HG03135 (cell line): ENCODE measurements at regions not wholly inside any gene's neighbourhood (a gene's known extent, or its start where the extent isn't known, plus 50 kb on each side); places are given as distances from the start of the nearest gene placed in this dataset.

Experiments used
- ATAC-seq: cut with Tn5 transposase; IDR thresholded peaks from one replicate; pipeline ENCODE4 v1.9.1; 2021; ENCODE audit warnings: mild to moderate bottlenecking, moderate library complexity; ENCODE audit not compliant: unreplicated experiment

- ATAC-seq: no peak
Observed at GRCh38 chr13:21956666-21957065, 285.8 kb downstream of the FGF9 start.

GRCh38 chr13:21957833-21958232 lies 287.0 kb downstream of the FGF9 start:
- ATAC-seq: no peak

- no peak for ATAC-seq
Observed at GRCh38 chr13:21960108-21960507, 289.2 kb downstream of the FGF9 start.

GRCh38 chr13:21964686-21965085 lies 293.8 kb downstream of the FGF9 start:
- no peak for ATAC-seq

GRCh38 chr13:21965095-21965494 lies 294.2 kb downstream of the FGF9 start:
- ATAC-seq: no peak

GRCh38 chr13:21966014-21966413 lies 295.1 kb downstream of the FGF9 start:
- no peak for ATAC-seq

- ATAC-seq: no peak
Observed at GRCh38 chr13:21967871-21968270, 297.0 kb downstream of the FGF9 start.

- no peak for ATAC-seq
Observed at GRCh38 chr13:21970172-21970571, 299.3 kb downstream of the FGF9 start.

- no peak for ATAC-seq
Observed at GRCh38 chr13:21970918-21971317, 300.0 kb downstream of the FGF9 start.

- ATAC-seq: no peak
Observed at GRCh38 chr13:21971662-21972621, 301.1 kb downstream of the FGF9 start.

- no peak for ATAC-seq
Observed at GRCh38 chr13:21973437-21974125, 302.7 kb downstream of the FGF9 start.

- no peak for ATAC-seq
Observed at GRCh38 chr13:21974741-21975140, 303.9 kb downstream of the FGF9 start.

- ATAC-seq: no peak
Observed at GRCh38 chr13:21976159-21976558, 305.3 kb downstream of the FGF9 start.

- ATAC-seq: no peak
Observed at GRCh38 chr13:21979161-21979806, 308.4 kb downstream of the FGF9 start.

- no peak for ATAC-seq
Observed at GRCh38 chr13:21980049-21980448, 309.2 kb downstream of the FGF9 start.

- ATAC-seq: no peak
Observed at GRCh38 chr13:21984156-21984555, 313.3 kb downstream of the FGF9 start.

GRCh38 chr13:21986602-21987001 lies 315.7 kb downstream of the FGF9 start:
- no peak for ATAC-seq

GRCh38 chr13:21987793-21988192 lies 316.9 kb downstream of the FGF9 start:
- no peak for ATAC-seq

GRCh38 chr13:21988624-21989023 lies 317.8 kb downstream of the FGF9 start:
- ATAC-seq: no peak

- no peak for ATAC-seq
Observed at GRCh38 chr13:21996049-21996448, 325.2 kb downstream of the FGF9 start.

- ATAC-seq: no peak
Observed at GRCh38 chr13:21997726-21998125, 326.9 kb downstream of the FGF9 start.
